ENCODE measurements at regions not wholly inside any gene's neighbourhood (a gene's known extent, or its start where the extent isn't known, plus 50 kb on each side); places are given as distances from the start of the nearest gene placed in this dataset.

GRCh38 chr11:42299780-42300179 lies 840.3 kb upstream of the LRRC4C start:
- H3K27ac ChIP-seq (ENCODE audit: low read length) = no peak overlapping the region
- CTCF ChIA-PET = no interaction called here
- POLR2A ChIA-PET = no interaction called here
- ATAC-seq = no peak
- H3K27me3 ChIP-seq (ENCODE audit: control insufficient read depth, insufficient read depth, low read length) = no peaks in the 10 kb centered on the region
- in situ Hi-C loops (cut with HindIII; ENCODE audit: low pct_unique_long_range_greater_than_20kb, low sequenced_read_pairs) (no loop called here), intact Hi-C loops (cut with micrococcal nuclease; ENCODE audit: unreplicated experiment) (no loop called here)
- no peaks in the 10 kb centered on the region; the same call in 1 of the 2 replicates for H3K9me3 ChIP-seq (ENCODE audit: control insufficient read depth, insufficient read depth, low read depth, low read length)
- no TSS peak for BruUV-seq (replicated peaks)
- TF ChIP-seq CTCF (IDR thresholded peaks at IDR 0.05) = no peak
- no peak for TF ChIP-seq SIN3A (IDR thresholded peaks at IDR 0.05; ENCODE audit: borderline replicate concordance, insufficient read depth, low read depth, low read length)
- TF ChIP-seq TCF7L2 (IDR thresholded peaks at IDR 0.05; ENCODE audit: low read depth, low read length) = no peak
- TF ChIP-seq, protein P1, sequence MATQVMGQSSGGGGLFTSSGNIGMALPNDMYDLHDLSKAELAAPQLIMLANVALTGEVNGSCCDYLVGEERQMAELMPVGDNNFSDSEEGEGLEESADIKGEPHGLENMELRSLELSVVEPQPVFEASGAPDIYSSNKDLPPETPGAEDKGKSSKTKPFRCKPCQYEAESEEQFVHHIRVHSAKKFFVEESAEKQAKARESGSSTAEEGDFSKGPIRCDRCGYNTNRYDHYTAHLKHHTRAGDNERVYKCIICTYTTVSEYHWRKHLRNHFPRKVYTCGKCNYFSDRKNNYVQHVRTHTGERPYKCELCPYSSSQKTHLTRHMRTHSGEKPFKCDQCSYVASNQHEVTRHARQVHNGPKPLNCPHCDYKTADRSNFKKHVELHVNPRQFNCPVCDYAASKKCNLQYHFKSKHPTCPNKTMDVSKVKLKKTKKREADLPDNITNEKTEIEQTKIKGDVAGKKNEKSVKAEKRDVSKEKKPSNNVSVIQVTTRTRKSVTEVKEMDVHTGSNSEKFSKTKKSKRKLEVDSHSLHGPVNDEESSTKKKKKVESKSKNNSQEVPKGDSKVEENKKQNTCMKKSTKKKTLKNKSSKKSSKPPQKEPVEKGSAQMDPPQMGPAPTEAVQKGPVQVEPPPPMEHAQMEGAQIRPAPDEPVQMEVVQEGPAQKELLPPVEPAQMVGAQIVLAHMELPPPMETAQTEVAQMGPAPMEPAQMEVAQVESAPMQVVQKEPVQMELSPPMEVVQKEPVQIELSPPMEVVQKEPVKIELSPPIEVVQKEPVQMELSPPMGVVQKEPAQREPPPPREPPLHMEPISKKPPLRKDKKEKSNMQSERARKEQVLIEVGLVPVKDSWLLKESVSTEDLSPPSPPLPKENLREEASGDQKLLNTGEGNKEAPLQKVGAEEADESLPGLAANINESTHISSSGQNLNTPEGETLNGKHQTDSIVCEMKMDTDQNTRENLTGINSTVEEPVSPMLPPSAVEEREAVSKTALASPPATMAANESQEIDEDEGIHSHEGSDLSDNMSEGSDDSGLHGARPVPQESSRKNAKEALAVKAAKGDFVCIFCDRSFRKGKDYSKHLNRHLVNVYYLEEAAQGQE (IDR thresholded peaks at IDR 0.05; ENCODE audit: insufficient read depth in 1 of 2, low read depth in 2 of 2, low read length in 1 of 2) = no peak
- TF ChIP-seq POLR2AphosphoS5 (IDR thresholded peaks at IDR 0.05; ENCODE audit: low read depth, low read length) = no peak
- no peak for DNase-seq (ENCODE audit: low read depth, low spot score)
- no peak overlapping the region for H3K4me3 ChIP-seq (ENCODE audit: low read depth in 2 of 2, low read length in 2 of 2)
- no peaks in the 10 kb centered on the region for H3K4me1 ChIP-seq (ENCODE audit: control insufficient read depth, insufficient read depth, low read length)
- H3K36me3 ChIP-seq (ENCODE audit: control insufficient read depth, insufficient read depth, low read length) = no peaks in the 10 kb centered on the region

GRCh38 chr11:42301777-42302176 lies 842.3 kb upstream of the LRRC4C start:
- ATAC-seq = no peak

More at GRCh38 chr11:42301777-42302176, 842.3 kb upstream of the LRRC4C start:
- POLR2A ChIA-PET = no interaction called here
- Histone ChIP-seq H3K4me1 (ENCODE audit: control insufficient read depth, insufficient read depth, low read length) (no peaks in the 10 kb centered on the region), H3K27me3 (ENCODE audit: control insufficient read depth, insufficient read depth, low read length) (no peaks in the 10 kb centered on the region), H3K9me3 (ENCODE audit: control insufficient read depth, insufficient read depth, low read depth, low read length) (no peaks in the 10 kb centered on the region; the same call in 1 of the 2 replicates), H3K27ac (ENCODE audit: low read length) (no peak overlapping the region), H3K4me3 (ENCODE audit: low read depth in 2 of 2, low read length in 2 of 2) (no peak overlapping the region), H3K36me3 (ENCODE audit: control insufficient read depth, insufficient read depth, low read length) (no peaks in the 10 kb centered on the region)
- no TSS peak for BruUV-seq (replicated peaks)
- intact Hi-C loops (cut with micrococcal nuclease; ENCODE audit: unreplicated experiment) = no loop called here
- TF ChIP-seq, protein P1 (IDR thresholded peaks at IDR 0.05; ENCODE audit: insufficient read depth in 1 of 2, low read depth in 2 of 2, low read length in 1 of 2) = no peak
- TF ChIP-seq SIN3A (IDR thresholded peaks at IDR 0.05; ENCODE audit: borderline replicate concordance, insufficient read depth, low read depth, low read length) (no peak), CTCF (IDR thresholded peaks at IDR 0.05) (no peak), TCF7L2 (IDR thresholded peaks at IDR 0.05; ENCODE audit: low read depth, low read length) (no peak), POLR2AphosphoS5 (IDR thresholded peaks at IDR 0.05; ENCODE audit: low read depth, low read length) (no peak)
- no peak for DNase-seq (ENCODE audit: low read depth, low spot score)
- in situ Hi-C loops (cut with HindIII; ENCODE audit: low pct_unique_long_range_greater_than_20kb, low sequenced_read_pairs) = no loop called here
- CTCF ChIA-PET = no interaction called here

Measured in Panc1 (cell line).